Right atrium auricular region (tissue), 2 donors: ENCODE measurements at regions not wholly inside any gene's neighbourhood (a gene's known extent, or its start where the extent isn't known, plus 50 kb on each side); places are given as distances from the start of the nearest gene placed in this dataset.
"Not testable (repeated sequence)": the region's sequence is repeated elsewhere in the genome, so short reads cannot be mapped to it uniquely, and the experiment has no call there.

ENCODE experiments used
- DNase-seq: peaks from one replicate; pipeline ENCODE4 v3.0.0-alpha.2; 2019; ENCODE audit warnings: low spot score
- H3K27ac ChIP-seq, 2 donors: fragments of 200-600 bp; sonication (generic); 1 replicate in 1 of 2; 2 replicates in 1 of 2; pipeline ENCODE4 v1.5.1; 2016 to 2019
- H3K27me3 ChIP-seq, 2 donors: fragments of 200-600 bp; sonication (generic); one replicate each; pipeline versions ENCODE4 v1.5.1 to v1.6.0; 2017 to 2019
- H3K36me3 ChIP-seq: fragments of 200-600 bp; sonication (generic); one replicate; pipeline ENCODE4 v1.5.1; 2016
- H3K4me1 ChIP-seq, 2 donors: fragments of 200-600 bp; sonication (generic); one replicate each; pipeline versions ENCODE4 v1.5.1 to v1.6.0; 2017 to 2019
- H3K4me3 ChIP-seq, 2 donors: fragments of 200-600 bp; sonication (generic); 1 replicate in 1 of 2; 2 replicates in 1 of 2; pipeline ENCODE4 v1.5.1; 2017 to 2019; ENCODE audit warnings: mild to moderate bottlenecking in 1 of 2, moderate library complexity in 1 of 2
- H3K9me3 ChIP-seq, 2 donors: fragments of 200-600 bp; sonication (generic); one replicate each; pipeline ENCODE4 v1.5.1; 2019
- CTCF ChIP-seq, 2 donors: fragments of 200-600 bp; sonication (generic); IDR thresholded peaks; one replicate each; pipeline ENCODE4 v1.5.1; 2019; ENCODE audit warnings: antibody characterized with exemption in 2 of 2

GRCh38 chr14:49250109-49250508 lies 336.1 kb downstream of the RPS29 start:
- Histone ChIP-seq H3K27ac (no peak overlapping the region), H3K9me3 (peaks cover 0 to 4% of the 10 kb centered on the region in 2 donors), H3K27me3 (no peaks in the 10 kb centered on the region), H3K4me1 (no peaks in the 10 kb centered on the region), H3K36me3 (no peaks in the 10 kb centered on the region), H3K4me3 (no peak overlapping the region)
- no peak for TF ChIP-seq CTCF (IDR thresholded peaks at IDR 0.05)
- no peak for DNase-seq

- TF ChIP-seq CTCF (IDR thresholded peaks at IDR 0.05): no peak
- no peaks in the 10 kb centered on the region for H3K36me3 ChIP-seq
- no peaks in the 10 kb centered on the region for H3K27me3 ChIP-seq
- H3K4me3 ChIP-seq: no peak overlapping the region
- H3K9me3 ChIP-seq: peaks cover 0 to 4% of the 10 kb centered on the region in 2 donors
- H3K27ac ChIP-seq: no peak overlapping the region
- H3K4me1 ChIP-seq: no peaks in the 10 kb centered on the region
- DNase-seq: no peak
These were observed 337.2 kb downstream of the RPS29 start for GRCh38 chr14:49249022-49249421.

- not testable (repeated sequence) for DNase-seq, H3K27ac ChIP-seq, H3K9me3 ChIP-seq
These were observed 342.4 kb downstream of the RPS29 start for GRCh38 chr14:49243777-49244176.

DNA sequence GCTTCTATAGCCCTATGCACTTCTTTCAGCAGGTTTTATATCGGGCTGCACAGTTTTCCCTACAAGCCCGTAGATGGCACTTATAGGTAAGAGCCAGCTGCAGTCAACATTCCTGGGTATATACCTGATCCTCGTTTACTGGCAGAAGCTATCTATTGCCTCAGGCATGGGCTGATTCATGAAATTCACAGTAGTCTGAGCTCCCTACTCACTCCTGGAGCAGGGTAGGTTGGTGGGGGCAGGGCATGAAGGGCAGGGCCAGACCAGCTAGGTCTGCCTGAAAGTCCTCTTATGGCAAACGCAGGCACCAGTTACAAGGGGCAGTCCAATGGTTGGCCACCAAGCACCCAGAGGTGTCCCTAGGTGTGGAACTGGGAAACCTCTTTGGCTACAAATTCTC lies 345.8 kb downstream of the RPS29 start:
- TF ChIP-seq CTCF (IDR thresholded peaks at IDR 0.05): no peak
- no peak for DNase-seq
- H3K4me3 ChIP-seq: no peak overlapping the region

More at GRCh38 chr14:49243777-49244176, 342.4 kb downstream of the RPS29 start:
- not testable (repeated sequence) for H3K36me3 ChIP-seq, H3K27me3 ChIP-seq, H3K4me1 ChIP-seq, H3K4me3 ChIP-seq

GRCh38 chr14:49228552-49228951 lies 357.6 kb downstream of the RPS29 start:
- Histone ChIP-seq H3K9me3 (no peaks in the 10 kb centered on the region), H3K27ac (no peak overlapping the region)

More for the DNA sequence above, 345.8 kb downstream of the RPS29 start:
- no peaks in the 10 kb centered on the region for H3K36me3 ChIP-seq
- H3K4me1 ChIP-seq: no peaks in the 10 kb centered on the region
- H3K27me3 ChIP-seq: no peaks in the 10 kb centered on the region
- peaks cover 0 to 8% of the 10 kb centered on the region in 2 donors for H3K9me3 ChIP-seq
- H3K27ac ChIP-seq: no peak overlapping the region

DNA sequence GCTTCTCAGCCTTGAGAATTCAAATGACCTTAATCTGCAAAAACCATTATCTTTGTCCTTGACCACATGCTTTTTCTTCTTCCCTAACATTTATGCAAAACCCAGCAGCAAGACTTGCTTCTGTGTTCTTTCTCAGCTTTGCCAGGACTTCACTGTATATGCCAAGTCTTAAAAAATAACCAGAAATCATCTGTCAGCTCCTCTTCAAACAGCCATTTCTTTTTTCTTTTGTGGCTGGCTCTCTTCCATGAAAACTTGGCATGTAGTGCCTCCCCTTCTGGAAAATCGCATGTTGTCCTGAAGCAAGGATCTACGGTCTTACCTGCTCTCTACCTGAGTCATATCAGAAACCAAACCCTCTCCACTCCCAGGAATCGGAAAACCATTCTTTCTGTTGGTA lies 364.9 kb downstream of the RPS29 start:
- Histone ChIP-seq H3K9me3 (no peaks in the 10 kb centered on the region), H3K4me1 (no peaks in the 10 kb centered on the region), H3K27ac (no peak overlapping the region), H3K4me3 (no peak overlapping the region), H3K36me3 (no peaks in the 10 kb centered on the region), H3K27me3 (no peaks in the 10 kb centered on the region)
- TF ChIP-seq CTCF (IDR thresholded peaks at IDR 0.05): no peak
- no peak for DNase-seq

More at GRCh38 chr14:49228552-49228951, 357.6 kb downstream of the RPS29 start:
- Histone ChIP-seq H3K4me3 (no peak overlapping the region), H3K4me1 (no peaks in the 10 kb centered on the region), H3K27me3 (no peaks in the 10 kb centered on the region), H3K36me3 (no peaks in the 10 kb centered on the region)
- TF ChIP-seq CTCF (IDR thresholded peaks at IDR 0.05): no peak
- DNase-seq: no peak
